OCI-LY7 (cell line): ENCODE measurements at regions not wholly inside any gene's neighbourhood (a gene's known extent, or its start where the extent isn't known, plus 50 kb on each side); places are given as distances from the start of the nearest gene placed in this dataset.
"Not testable (repeated sequence)": the region's sequence is repeated elsewhere in the genome, so short reads cannot be mapped to it uniquely, and the experiment has no call there.

Experiments used
- EZH2phosphoT487 ChIP-seq: fragments of 200-600 bp; sonication (generic); IDR thresholded peaks from 2 replicates; pipeline ENCODE4 v1.6.1; 2018; ENCODE audit warnings: low read depth, borderline replicate concordance, mild to moderate bottlenecking, mixed run types, antibody characterized with exemption, low read length, moderate library complexity, mixed read lengths
- TF ChIP-seq, protein P1 (sequence below): fragments of 200-600 bp; sonication (generic); conservative IDR thresholded peaks from 2 replicates; pipeline ENCODE4 v1.5.1; 2014; ENCODE audit warnings: mild to moderate bottlenecking, antibody characterized with exemption, low read length, moderate library complexity, mixed read lengths

DNA sequence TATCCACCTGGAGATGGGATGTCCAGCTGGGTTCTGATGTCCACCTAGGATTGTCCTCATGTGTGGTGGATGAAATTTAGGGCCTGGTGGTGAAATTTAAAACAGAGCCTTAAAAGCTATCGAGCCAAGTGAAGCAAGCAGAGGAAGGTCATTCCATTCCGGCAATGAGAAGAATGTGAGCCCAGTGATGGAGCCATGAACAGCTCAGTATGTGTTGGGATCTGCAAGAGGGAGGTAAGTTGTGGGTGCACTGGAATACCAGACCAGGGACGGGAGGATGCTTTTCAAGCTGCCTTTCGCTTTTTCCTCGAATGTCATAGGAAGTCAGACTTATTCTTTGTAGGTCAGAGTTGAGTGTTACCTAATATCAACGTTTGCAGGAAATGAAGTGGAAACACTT, 80.6 kb upstream of the THOC3 start:
- TF ChIP-seq, protein P1, sequence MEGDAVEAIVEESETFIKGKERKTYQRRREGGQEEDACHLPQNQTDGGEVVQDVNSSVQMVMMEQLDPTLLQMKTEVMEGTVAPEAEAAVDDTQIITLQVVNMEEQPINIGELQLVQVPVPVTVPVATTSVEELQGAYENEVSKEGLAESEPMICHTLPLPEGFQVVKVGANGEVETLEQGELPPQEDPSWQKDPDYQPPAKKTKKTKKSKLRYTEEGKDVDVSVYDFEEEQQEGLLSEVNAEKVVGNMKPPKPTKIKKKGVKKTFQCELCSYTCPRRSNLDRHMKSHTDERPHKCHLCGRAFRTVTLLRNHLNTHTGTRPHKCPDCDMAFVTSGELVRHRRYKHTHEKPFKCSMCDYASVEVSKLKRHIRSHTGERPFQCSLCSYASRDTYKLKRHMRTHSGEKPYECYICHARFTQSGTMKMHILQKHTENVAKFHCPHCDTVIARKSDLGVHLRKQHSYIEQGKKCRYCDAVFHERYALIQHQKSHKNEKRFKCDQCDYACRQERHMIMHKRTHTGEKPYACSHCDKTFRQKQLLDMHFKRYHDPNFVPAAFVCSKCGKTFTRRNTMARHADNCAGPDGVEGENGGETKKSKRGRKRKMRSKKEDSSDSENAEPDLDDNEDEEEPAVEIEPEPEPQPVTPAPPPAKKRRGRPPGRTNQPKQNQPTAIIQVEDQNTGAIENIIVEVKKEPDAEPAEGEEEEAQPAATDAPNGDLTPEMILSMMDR, result not testable (repeated sequence)
- not testable (repeated sequence) for TF ChIP-seq EZH2phosphoT487
